HG03575 (cell line): ENCODE measurements at regions not wholly inside any gene's neighbourhood (a gene's known extent, or its start where the extent isn't known, plus 50 kb on each side); places are given as distances from the start of the nearest gene placed in this dataset.

ENCODE experiments used
- ATAC-seq: cut with Tn5 transposase; IDR thresholded peaks from one replicate; pipeline ENCODE4 v1.9.1; 2021; ENCODE audit not compliant: unreplicated experiment, insufficient number of reproducible peaks, low FRiP score; ENCODE audit errors: extremely low read depth

DNA sequence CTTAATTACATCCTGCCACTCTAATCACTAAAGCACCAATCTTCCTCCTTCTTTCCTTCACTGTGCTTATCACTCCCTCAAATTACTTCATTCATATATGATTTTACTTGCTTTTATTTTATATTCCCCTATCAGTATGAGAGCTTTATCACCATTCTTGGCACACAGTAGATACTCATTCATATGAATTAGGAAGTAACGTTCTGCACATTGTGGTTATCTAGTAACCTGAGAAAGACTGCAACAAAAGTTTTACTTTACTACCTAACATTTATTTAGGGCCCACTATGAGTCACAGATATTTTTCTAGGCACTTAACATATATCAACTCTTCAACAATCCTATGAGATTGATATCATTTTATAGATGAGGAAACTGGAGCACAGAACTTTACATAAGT, 1559.9 kb upstream of the TENM4 start:
- no peak for ATAC-seq

- no peak for ATAC-seq
Observed at GRCh38 chr11:81000334-81000733, 1559.5 kb upstream of the TENM4 start.

- ATAC-seq: no peak
Observed at GRCh38 chr11:80995523-80995922, 1554.7 kb upstream of the TENM4 start.

GRCh38 chr11:80993536-80993935, 1552.7 kb upstream of the TENM4 start:
- ATAC-seq: no peak

- ATAC-seq: no peak
Observed at GRCh38 chr11:80990885-80991284, 1550.1 kb upstream of the TENM4 start.

GRCh38 chr11:80987171-80987570, 1546.3 kb upstream of the TENM4 start:
- ATAC-seq: no peak

DNA sequence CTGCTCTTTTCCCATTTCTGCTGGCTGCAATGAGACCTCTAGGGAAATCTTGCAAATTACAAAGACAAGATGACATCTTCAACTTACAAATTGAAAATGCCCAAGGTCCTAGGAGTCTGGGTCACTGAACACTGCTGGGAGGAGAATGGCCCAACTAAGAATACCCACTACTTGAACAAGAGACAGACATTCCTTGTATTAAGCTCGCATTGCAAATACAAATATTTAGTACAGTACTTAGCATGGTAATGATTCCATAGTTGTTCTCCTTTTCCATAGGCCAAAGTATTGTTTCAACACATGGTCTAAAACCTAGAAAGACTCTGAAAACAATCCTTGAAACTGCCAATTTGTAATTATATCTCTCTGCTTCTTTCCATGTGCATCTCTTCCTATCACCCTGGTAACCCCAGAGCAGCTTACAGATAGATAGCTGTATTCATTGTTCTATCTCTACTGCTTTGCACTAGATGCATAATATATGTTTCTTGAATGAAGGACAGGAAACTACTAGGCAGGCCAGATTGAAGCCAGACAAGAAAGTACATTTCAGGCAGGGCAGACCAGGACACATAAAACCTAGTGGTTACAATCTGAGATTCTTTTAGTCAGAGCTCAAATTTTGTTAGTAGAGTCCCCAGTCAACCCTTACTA, 1545.7 kb upstream of the TENM4 start:
- ATAC-seq: no peak

DNA sequence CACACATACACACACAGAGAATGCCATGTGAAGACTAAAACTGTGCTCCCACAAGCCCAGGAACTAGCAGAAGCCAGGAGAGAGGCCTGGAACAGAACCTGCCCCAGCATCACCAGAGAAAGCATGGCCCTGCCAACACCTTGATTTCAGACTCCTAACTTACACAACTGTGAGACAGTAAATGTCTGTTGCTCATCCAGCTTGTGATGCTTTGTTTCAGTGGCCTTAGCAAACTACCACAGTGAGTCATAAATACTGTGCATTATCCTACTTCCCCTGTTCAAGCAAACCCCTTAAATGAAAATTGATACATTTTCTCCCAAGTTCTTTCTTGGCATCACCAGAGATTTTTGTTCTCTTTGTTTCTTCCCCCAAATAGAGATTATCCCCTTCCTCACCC, 1539.4 kb upstream of the TENM4 start:
- ATAC-seq: no peak

- ATAC-seq: no peak
Observed at GRCh38 chr11:80973786-80974185, 1533.0 kb upstream of the TENM4 start.

DNA sequence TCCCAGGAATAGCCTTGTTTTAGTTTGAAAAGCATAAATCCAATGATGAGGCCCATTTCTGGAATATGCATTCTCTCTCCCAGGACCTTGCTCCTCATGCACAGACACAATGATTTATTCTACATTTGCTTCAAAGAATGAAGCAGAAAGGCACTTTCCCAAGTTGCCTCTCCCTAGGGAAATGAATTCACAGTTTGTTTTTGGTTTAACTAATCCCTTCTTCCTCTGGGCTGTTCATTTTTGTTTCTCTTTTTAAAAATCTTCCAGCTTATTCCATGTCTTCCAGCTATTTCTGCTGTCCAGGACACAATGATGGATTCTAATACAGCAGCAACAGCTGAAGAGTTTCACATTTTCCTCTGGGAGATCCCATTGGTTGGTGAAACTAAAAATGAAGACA, 1529.2 kb upstream of the TENM4 start:
- ATAC-seq: no peak

- ATAC-seq: no peak
Observed at GRCh38 chr11:80967649-80968048, 1526.8 kb upstream of the TENM4 start.

DNA sequence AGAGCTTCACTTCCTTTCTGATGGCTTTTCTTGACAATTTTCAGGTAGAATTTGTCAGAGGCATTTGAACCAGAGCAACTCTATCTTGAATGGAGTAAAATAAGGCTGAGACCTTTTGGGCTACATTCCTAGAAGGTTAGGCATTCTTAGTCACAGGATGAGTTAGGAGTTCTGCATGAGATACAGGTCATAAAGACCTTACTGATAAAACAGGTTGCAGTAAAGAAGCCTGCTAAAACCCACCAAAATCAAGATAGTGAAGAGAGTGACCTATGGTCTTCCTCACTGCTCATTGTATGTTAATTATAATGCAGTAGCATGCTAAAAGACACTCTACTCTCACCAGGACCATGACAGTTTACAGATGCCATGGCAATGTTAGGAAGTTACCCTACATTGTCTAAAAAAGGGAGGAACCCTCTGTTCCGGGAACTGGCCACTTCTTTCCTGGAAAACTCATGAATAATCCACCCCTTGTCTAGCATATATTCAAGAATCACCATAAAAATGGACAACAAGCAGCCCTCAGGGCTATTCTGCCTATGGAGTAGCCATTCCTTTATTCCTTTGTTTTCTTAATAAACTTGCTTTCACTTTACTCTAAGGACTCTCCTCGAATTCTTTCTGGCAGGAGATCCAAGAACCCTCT, 1519.7 kb upstream of the TENM4 start:
- ATAC-seq: no peak

GRCh38 chr11:80959751-80960150, 1518.9 kb upstream of the TENM4 start:
- no peak for ATAC-seq

GRCh38 chr11:80958987-80959386, 1518.2 kb upstream of the TENM4 start:
- no peak for ATAC-seq

DNA sequence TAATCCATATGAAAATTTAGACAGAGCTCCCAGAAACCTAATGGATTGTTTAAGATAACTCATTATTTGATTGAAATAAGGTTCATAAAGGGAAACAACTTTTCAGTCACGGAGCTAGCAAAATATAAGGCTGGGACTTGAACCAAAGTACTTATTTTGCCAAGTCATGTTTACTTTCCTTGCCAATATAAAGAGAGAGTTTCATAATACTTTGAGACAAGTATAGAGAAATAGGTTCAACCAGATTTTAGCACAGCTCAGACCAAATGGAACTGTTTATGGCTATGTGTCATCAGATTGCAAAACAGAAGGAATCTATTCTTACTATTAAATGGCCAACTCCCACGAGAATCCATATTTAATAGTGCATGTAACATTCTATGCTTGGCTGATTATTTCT, 1517.5 kb upstream of the TENM4 start:
- ATAC-seq: no peak

DNA sequence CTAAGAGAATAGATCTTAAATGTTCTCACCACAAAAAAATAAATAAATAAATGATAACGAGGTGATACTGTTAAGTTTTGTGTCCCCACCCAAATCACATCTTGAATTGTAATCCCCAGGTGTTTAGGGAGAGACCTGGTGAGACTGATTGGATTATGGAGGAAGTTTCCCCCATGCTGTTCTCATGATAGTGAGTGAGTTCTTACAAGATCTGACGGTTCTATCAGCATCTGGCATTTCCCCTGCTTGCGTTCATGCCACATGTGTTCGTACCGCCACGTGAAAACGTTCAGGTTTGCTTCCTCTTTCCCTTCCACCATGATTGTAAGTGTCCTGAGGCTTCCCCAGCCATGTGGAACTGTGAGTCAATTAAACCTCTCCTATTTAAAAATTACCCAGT, 1514.8 kb upstream of the TENM4 start:
- ATAC-seq: no peak

DNA sequence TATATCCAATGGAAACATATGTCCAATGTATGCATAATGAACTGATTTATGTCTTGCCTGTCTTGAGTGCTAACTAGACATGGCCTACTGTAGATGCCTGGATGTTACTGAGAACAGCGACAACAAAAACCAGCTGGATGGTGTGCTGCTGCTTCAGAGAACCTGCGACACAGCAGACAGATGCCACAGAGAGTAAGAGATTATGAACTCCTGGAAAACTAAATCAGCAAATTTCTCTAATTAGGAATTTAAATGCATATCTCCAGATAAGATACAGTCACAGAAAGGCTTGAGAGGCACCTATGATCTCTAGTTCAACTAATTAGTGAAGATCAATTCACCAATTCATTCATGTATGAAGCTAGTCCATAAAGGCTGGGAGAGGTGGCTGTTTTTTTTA, 1508.0 kb upstream of the TENM4 start:
- ATAC-seq: no peak

GRCh38 chr11:80944758-80945157, 1503.9 kb upstream of the TENM4 start:
- ATAC-seq: no peak

GRCh38 chr11:80943226-80943625, 1502.4 kb upstream of the TENM4 start:
- ATAC-seq: no peak

- ATAC-seq: no peak
Observed at GRCh38 chr11:80937842-80938241, 1497.0 kb upstream of the TENM4 start.

GRCh38 chr11:80930038-80930437, 1489.2 kb upstream of the TENM4 start:
- ATAC-seq: no peak
